BJ (cell line): ENCODE measurements at regions not wholly inside any gene's neighbourhood (a gene's known extent, or its start where the extent isn't known, plus 50 kb on each side); places are given as distances from the start of the nearest gene placed in this dataset.

Source experiments
- CTCF ChIA-PET: fragments of 350-600 bp; formaldehyde crosslinking; extraction: SDS; loops from one replicate; lab custom pipeline; 2021; ENCODE audit warnings: antibody characterized with exemption, inconsistent platforms; lab: Yijun Ruan, JAX
- POLR2A ChIA-PET: fragments of 300-600 bp; sonication (Branson Sonifier 250); formaldehyde crosslinking; extraction: SDS; loops from one replicate; lab custom pipeline; 2021; ENCODE audit warnings: antibody characterized with exemption; lab: Charles Lee
- DNase-seq: peaks from one replicate; pipeline ENCODE4 v3.0.0-alpha.2; 2011; ENCODE audit warnings: low read depth
- H3K27me3 ChIP-seq: 2 replicates; pipeline ENCODE4 v1.6.0; 2011; ENCODE audit warnings: low read length; ENCODE audit not compliant: control insufficient read depth, insufficient read depth
- H3K36me3 ChIP-seq: 2 replicates; pipeline ENCODE4 v1.5.1; 2011; ENCODE audit warnings: low read length; ENCODE audit not compliant: control insufficient read depth, insufficient read depth
- H3K4me3 ChIP-seq: 2 replicates; pipeline ENCODE4 v1.5.1; 2011; ENCODE audit warnings: low read depth, mild to moderate bottlenecking, control low read depth, low read length
- CTCF ChIP-seq: IDR thresholded peaks from 2 replicates; pipeline ENCODE4 v1.5.1; 2011; ENCODE audit warnings: low read depth, mild to moderate bottlenecking, control low read depth, inconsistent platforms, low read length, moderate library complexity; ENCODE audit not compliant: insufficient read depth

DNA sequence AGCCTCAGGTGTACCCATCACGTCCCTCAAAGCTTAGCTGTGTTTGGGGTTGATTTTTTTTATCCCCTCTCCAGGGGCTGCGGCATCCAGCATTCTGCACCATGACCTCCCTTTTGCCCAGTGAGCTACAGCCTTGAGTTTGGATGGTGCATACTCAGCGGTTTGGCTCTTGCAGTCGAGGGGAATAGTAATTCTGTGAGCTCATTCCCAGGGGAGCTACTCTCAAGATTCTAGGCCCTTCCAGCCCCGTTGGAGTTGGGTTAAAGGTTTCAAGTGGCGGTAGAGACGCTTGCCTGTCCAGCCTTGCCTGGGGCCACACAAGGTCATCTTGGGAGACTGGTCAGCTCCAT is 102.2 kb upstream of the SPRY4 start:
- Histone ChIP-seq H3K27me3 (no peaks in the 10 kb centered on the region), H3K4me3 (no peak overlapping the region), H3K36me3 (no peaks in the 10 kb centered on the region)
- no peak for DNase-seq
- CTCF ChIA-PET: interaction anchor here (1.2 to 1.3 kb wide), 2 partner anchors 19 to 122 kb away, joined by 3 to 4 read pairs; no protein-coding TSS in a partner anchor
- POLR2A ChIA-PET: no interaction called here
- no peak for TF ChIP-seq CTCF

- ChIA-PET POLR2A (no interaction called here), CTCF (interaction anchor here (1.2 to 1.3 kb wide), 2 partner anchors 20 to 123 kb away, joined by 3 to 4 read pairs; no protein-coding TSS in a partner anchor)
- no peaks in the 10 kb centered on the region for H3K27me3 ChIP-seq
- no peak for DNase-seq
- TF ChIP-seq CTCF: no peak
- H3K36me3 ChIP-seq: no peaks in the 10 kb centered on the region
- no peak overlapping the region for H3K4me3 ChIP-seq
These were observed 101.6 kb upstream of the SPRY4 start for GRCh38 chr5:142426129-142427014.

DNA sequence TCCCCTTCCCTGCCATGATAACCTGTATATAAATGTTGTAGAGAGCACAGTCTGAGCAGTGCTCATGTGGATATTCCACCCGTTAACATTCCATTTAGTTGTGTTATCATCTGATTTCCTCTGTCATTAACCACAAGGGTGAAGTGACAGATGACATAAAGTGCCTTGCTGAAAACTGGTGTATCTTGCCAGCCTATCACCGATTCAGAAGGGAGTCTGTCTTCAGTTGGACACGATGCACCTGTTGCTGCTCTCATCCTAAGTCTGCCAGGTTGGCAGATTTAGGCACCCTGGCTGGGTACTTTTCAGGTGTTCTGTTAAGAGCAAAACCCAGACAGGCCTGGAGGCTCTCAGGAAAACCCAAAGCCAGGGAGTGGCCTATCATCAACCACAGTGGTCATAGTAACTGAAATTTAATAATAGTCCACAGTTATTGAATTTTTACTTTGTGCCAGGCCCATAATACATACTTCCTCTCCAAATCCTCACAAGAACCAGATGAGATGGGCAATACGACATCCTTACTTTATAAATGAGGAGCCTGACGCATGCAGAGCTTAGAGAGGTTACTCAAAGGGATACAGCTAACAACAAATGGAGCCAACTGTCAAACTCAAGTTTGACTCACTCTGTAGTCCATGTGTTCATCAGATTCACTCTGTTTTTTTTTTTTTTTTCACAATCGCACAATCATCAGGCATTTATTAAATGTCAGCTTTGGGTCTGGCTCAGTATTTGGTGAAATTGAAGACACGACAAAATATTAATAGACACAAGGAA is 100.7 kb upstream of the SPRY4 start:
- H3K36me3 ChIP-seq: no peaks in the 10 kb centered on the region
- no peak for TF ChIP-seq CTCF
- POLR2A ChIA-PET: no interaction called here
- no peaks in the 10 kb centered on the region for H3K27me3 ChIP-seq
- no peak overlapping the region for H3K4me3 ChIP-seq
- DNase-seq: no peak
- CTCF ChIA-PET: no interaction called here

- CTCF ChIA-PET: interaction anchor here (0.6 to 1.5 kb wide), 5 partner anchors 9 to 277 kb away, joined by 3 to 4 read pairs (median 3); no protein-coding TSS in a partner anchor
- no peak for TF ChIP-seq CTCF
- no peak overlapping the region for H3K4me3 ChIP-seq
- no peaks in the 10 kb centered on the region for H3K36me3 ChIP-seq
- DNase-seq: peak; percentile 18
- no peaks in the 10 kb centered on the region for H3K27me3 ChIP-seq
- POLR2A ChIA-PET: interaction anchor here (0.6 kb wide), 1 partner anchor 39 kb away, joined by 3 read pairs; no protein-coding TSS in a partner anchor
These were observed 97.6 kb upstream of the SPRY4 start for GRCh38 chr5:142422429-142422828.
